Ectodermal cell (in vitro differentiated cells): ENCODE measurements at regions not wholly inside any gene's neighbourhood (a gene's known extent, or its start where the extent isn't known, plus 50 kb on each side); places are given as distances from the start of the nearest gene placed in this dataset.
A peak's percentile ranks its signal among the peaks of the same experiment; 100 is the strongest.
"Not testable (repeated sequence)": the region's sequence is repeated elsewhere in the genome, so short reads cannot be mapped to it uniquely, and the experiment has no call there.

Experiments used
- H3K27ac ChIP-seq: 2 replicates; pipeline ENCODE4 v1.7.0; 2013; ENCODE audit warnings: mild to moderate bottlenecking, low read depth, low read length; ENCODE audit not compliant: insufficient read depth, poor library complexity, severe bottlenecking
- H3K27me3 ChIP-seq: 2 replicates; pipeline ENCODE4 v1.7.0; 2013; ENCODE audit warnings: mild to moderate bottlenecking, low read length; ENCODE audit not compliant: insufficient read depth, control insufficient read depth, poor library complexity, severe bottlenecking
- H3K36me3 ChIP-seq: one replicate; pipeline ENCODE4 v1.7.0; 2013; ENCODE audit warnings: low read length; ENCODE audit not compliant: control insufficient read depth, insufficient read depth
- H3K4me1 ChIP-seq: one replicate; pipeline ENCODE4 v1.7.0; 2013; ENCODE audit warnings: low read length; ENCODE audit not compliant: control insufficient read depth, insufficient read depth
- H3K4me3 ChIP-seq: 2 replicates; pipeline ENCODE4 v1.7.0; 2013; ENCODE audit warnings: low read depth, low read length, control low read depth; ENCODE audit not compliant: insufficient read depth
- H3K9me3 ChIP-seq: 2 replicates; pipeline ENCODE4 v1.7.0; 2013; ENCODE audit warnings: mild to moderate bottlenecking, low read length, moderate library complexity; ENCODE audit not compliant: control insufficient read depth
- whole genome bisulfite sequencing, 2 experiments: methylation state at CpG; one replicate each; pipeline ENCODE4 v1.1.7; 2013; ENCODE audit warnings: missing lambda C conversion rate in 2 of 2; 5-methylcytosine and 5-hydroxymethylcytosine counted together

DNA sequence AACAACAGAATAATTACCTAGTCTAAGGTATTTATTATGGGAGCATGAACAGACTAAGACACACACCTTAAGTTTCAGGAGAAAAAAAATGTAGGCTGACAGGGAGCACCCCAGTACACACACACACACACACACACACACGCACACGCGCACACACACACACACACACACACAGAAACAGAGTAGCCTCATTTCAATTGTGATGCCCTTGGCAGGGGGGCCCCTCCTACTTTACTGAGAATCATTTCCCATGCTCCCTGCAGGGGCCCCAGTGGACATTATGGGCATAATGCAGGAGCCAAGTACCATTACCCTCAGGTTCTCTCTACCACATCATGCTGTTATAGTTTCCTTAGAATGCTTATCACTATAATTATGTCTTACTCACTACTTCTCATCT, 104.9 kb downstream of the CDC7 start:
- H3K4me1 ChIP-seq = peaks cover 13% of the 10 kb centered on the region
- no peak overlapping the region for H3K27ac ChIP-seq
- H3K27me3 ChIP-seq = no peaks in the 10 kb centered on the region
- no peaks in the 10 kb centered on the region for H3K9me3 ChIP-seq
- WGBS, 2 experiments = 55 to 64% methylated on average over 3 of the region's 3 CpGs
- H3K36me3 ChIP-seq = no peaks in the 10 kb centered on the region
- no peak overlapping the region for H3K4me3 ChIP-seq

DNA sequence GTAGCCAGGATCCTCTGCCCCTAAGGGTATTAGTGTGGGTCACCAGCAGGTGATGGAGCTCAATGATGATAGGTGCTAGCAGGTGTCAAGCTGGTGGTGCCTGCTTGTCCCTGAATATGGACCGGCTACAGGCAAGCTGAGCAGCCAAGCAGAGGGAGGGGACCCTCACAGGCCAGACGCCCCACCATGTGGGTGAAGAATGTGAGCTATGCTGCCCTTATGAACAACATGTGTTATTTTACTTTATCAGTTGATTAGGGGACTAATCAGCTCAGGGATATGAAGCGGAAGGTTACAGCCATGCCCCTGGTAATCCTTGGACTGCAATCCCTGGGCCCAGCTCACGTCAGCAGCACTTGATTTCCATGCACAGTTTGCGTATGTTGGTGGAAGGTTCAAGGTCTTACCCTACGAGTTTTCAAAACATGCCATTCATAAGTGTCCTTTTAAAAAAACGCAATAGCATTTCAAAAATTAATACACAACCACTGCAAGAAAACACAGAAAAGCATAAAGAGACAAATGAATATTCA, 106.0 kb downstream of the CDC7 start:
- Histone ChIP-seq H3K4me3 (no peak overlapping the region), H3K4me1 (peaks cover 19% of the 10 kb centered on the region), H3K36me3 (no peaks in the 10 kb centered on the region), H3K27ac (no peak overlapping the region), H3K27me3 (no peaks in the 10 kb centered on the region), H3K9me3 (no peaks in the 10 kb centered on the region)
- WGBS, 2 experiments = 92 to 96% methylated on average over 6 to 7 of the region's 7 CpGs

DNA sequence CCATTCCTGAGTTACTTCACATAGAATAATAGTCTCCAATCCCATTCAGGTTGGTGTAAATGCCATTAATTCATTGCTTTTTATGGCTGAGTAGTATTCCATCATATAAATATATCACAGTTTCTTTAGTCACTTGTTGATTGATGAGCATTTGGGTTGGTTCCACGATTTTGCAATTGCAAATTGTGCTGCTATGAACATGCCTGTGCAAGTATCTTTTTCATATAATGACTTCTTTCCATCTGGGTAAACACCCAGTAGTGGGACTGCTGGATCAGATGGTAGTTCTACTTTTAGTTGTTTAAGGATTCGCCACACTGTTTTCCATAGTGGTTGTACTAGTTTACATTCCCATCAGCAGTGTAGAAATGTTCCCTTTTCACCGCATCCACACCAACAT, 107.0 kb downstream of the CDC7 start:
- H3K4me3 ChIP-seq, H3K9me3 ChIP-seq, H3K27ac ChIP-seq, H3K36me3 ChIP-seq, H3K27me3 ChIP-seq: not testable (repeated sequence)
- WGBS, 2 experiments = 96 to 100% methylated on average over 2 of the region's 3 CpGs
- H3K4me1 ChIP-seq = peaks cover 20% of the 10 kb centered on the region

DNA sequence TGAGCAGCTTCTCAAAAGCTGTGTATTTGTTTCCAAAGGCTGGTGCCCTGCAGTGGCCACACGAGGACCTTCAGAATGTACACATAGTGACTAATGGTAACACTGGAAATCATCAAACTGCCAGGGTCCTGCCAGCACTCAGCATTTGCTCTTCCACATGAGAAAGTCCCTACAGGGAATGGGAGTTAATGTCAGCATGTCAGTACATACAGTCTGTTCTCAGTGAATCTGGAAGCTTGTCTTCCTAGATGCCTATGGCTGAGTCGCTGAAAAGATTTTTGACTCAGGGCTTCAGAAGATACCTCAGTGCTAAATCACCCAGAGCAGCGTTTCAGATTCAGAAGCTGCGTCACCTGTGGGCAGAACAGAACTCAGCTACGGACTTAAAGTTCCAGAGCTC, 108.2 kb downstream of the CDC7 start:
- Histone ChIP-seq H3K4me1 (peaks cover 25% of the 10 kb centered on the region), H3K9me3 (no peaks in the 10 kb centered on the region), H3K4me3 (no peak overlapping the region), H3K27me3 (no peaks in the 10 kb centered on the region), H3K36me3 (no peaks in the 10 kb centered on the region), H3K27ac (no peak overlapping the region)
- WGBS, 2 experiments = 93 to 94% methylated on average over 5 of the region's 5 CpGs

DNA sequence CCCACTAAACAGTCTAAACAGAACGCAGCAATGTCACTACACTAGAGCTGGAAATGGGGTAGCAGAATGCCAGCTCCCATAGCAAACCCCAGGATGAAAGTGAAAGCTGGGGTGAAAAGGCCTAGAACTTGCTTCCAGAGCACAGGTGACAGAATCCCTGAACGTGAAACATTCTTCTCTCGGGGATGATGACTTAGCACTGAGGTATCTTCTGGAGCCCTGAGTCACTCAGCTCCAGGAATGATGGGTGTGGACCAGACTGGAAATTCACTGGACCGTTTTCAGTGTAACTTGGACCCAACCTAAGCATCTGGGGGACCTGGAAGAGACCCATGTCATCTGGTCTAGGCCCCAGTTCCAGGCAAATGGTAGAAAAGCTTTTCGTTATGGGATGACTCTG, 108.9 kb downstream of the CDC7 start:
- Histone ChIP-seq H3K36me3 (no peaks in the 10 kb centered on the region), H3K27ac (no peak overlapping the region), H3K4me3 (no peak overlapping the region), H3K9me3 (no peaks in the 10 kb centered on the region), H3K27me3 (no peaks in the 10 kb centered on the region), H3K4me1 (peaks cover 30% of the 10 kb centered on the region)
- 85 to 87% methylated on average over 5 of the region's 5 CpGs for WGBS, 2 experiments

DNA sequence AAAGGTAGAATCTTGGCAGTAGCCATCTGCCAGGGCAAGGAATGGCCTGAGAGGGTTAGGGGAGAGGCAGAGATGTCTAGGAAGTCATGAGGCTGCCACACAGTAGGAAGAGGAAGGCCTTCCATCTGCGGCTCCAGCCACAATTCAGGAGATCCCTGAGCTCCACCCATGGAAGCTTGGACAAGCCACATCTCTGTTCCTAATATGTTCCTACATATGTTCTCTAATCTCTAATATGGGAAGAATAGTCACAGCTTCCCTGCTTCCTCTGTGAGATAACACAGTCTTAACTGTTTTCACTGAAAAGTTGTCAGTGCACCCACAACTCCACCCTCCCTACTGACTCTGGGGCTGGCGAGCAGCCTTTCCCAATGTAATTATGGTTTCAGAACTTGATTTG, 109.5 kb downstream of the CDC7 start:
- no peak overlapping the region for H3K4me3 ChIP-seq
- no peaks in the 10 kb centered on the region for H3K27me3 ChIP-seq
- no peak overlapping the region for H3K27ac ChIP-seq
- no peaks in the 10 kb centered on the region for H3K9me3 ChIP-seq
- peaks cover 30% of the 10 kb centered on the region for H3K4me1 ChIP-seq
- no peaks in the 10 kb centered on the region for H3K36me3 ChIP-seq
- WGBS, 2 experiments = 95 to 99% methylated on average over 2 of the region's 2 CpGs

DNA sequence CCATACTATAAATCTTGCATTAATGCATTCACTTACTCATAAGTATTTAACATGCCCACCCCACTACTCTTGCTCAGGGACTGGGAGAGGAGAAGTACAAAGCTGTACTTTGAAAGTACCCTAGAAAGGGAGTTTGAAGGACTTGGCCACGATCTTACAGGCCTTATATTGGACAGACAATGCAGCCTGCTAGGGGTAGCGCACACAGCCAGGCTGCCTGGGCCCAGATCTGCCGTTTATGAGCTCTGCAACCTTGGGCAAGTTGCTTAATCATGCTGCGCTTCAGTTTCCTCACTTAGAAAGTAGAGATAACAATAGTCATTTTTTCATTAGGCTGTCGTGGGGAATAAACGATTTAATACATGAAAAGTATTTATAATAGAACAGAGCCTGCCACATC, 110.1 kb downstream of the CDC7 start:
- 89 to 92% methylated on average over 4 of the region's 6 CpGs for WGBS, 2 experiments
- no peaks in the 10 kb centered on the region for H3K27me3 ChIP-seq
- H3K27ac ChIP-seq = no peak overlapping the region
- H3K4me3 ChIP-seq = no peak overlapping the region
- H3K4me1 ChIP-seq = peaks cover 30% of the 10 kb centered on the region
- H3K9me3 ChIP-seq = no peaks in the 10 kb centered on the region
- H3K36me3 ChIP-seq = no peaks in the 10 kb centered on the region

DNA sequence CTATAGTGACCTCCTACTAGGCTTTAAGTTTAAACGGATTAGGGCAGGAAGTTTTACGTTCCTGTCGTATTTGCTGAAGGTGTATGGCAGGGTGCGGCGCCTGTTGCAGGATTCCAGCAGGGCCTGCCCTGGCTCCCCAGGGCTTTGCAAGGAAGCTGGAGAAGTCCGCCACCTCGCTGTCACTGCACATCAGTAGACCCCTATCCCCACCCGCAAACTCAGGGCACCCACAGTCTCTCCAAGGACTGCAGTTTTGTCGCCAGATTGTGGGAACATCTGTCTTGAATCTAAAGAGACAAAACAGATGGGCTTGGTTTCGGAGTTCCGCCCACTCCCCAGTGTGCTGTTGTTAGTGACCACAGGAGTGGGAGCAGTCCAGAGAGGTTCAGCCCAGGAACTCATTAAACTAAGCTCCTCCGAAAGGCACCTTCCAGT, 110.8 kb downstream of the CDC7 start:
- Histone ChIP-seq H3K4me1 (peaks cover 30% of the 10 kb centered on the region), H3K9me3 (no peaks in the 10 kb centered on the region), H3K36me3 (no peaks in the 10 kb centered on the region), H3K27ac (peak overlapping the region; percentile 83), H3K27me3 (no peaks in the 10 kb centered on the region), H3K4me3 (no peak overlapping the region)
- WGBS, 2 experiments = 23 to 24% methylated on average over 12 of the region's 12 CpGs

DNA sequence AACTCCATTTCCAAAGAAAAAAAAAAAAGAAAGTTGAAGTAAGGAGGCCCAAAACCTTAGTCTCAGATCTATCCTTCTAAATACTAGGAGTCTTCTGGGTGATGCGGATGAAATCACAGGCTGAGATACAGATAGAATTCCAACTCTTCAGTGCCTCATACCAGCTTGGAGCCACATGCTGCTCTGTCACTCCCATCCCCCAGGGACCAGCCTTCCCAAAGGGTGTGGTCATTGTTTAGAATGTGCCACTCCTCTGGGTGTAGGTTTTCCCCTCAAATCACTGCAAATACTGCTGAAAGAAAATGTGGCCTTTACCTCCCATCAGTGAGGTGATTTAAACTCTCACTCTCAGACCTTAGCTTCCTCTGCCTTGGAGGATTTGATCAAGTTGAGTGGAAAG, 112.9 kb downstream of the CDC7 start:
- H3K9me3 ChIP-seq = no peaks in the 10 kb centered on the region
- no peak overlapping the region for H3K4me3 ChIP-seq
- no peaks in the 10 kb centered on the region for H3K36me3 ChIP-seq
- H3K27me3 ChIP-seq = no peaks in the 10 kb centered on the region
- H3K27ac ChIP-seq = no peak overlapping the region
- peaks cover 30% of the 10 kb centered on the region for H3K4me1 ChIP-seq
- WGBS, 2 experiments = 94 to 95% methylated on average over 1 of the region's 1 CpG

DNA sequence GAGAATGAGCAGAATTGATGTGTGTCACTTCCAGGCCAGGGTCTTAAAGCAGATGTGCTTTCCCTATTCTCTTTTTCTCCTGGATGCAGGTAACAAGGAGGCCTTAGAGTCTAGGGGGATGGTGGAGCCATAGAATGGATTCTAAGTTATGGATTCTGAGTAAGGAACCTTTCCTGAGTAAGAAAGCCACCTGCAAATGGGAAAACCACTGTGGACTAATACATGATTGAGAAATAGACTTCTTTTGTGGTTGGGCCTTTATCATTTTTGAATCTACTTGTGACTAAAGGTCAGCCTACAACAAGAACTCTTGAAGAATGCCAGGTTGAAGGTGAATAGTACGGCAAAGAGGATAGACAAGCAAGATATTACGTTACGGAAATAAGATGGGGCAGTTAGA, 116.1 kb downstream of the CDC7 start:
- no peaks in the 10 kb centered on the region for H3K27me3 ChIP-seq
- no peak overlapping the region for H3K27ac ChIP-seq
- H3K4me3 ChIP-seq = no peak overlapping the region
- H3K9me3 ChIP-seq = no peaks in the 10 kb centered on the region
- H3K36me3 ChIP-seq = no peaks in the 10 kb centered on the region
- H3K4me1 ChIP-seq = peaks cover 17% of the 10 kb centered on the region
- 93 to 96% methylated on average over 3 of the region's 3 CpGs for WGBS, 2 experiments

DNA sequence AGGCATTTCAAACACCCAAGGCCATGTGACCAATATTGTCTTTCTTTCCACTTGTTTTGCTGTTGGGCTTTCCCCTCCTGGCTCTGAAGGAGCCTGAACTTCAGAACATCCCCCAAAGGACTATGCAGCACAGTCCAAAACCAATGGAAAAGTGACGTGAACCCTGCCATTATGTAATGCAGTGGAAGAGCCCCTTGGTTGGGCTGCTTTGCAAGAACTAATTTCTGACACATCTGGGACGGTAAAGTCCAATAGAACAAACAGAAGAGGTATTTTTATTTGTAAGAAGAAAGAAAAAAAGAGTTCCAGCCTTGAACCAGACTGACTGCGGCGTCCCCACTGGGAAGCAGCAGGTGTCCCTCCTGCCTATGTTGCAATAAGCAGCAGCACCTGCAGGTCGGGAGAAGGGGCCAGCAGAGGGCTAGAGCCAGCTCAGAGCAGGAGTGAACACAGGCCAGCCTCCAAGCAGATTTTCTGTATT, 116.7 kb downstream of the CDC7 start:
- H3K4me1 ChIP-seq = peaks cover 12% of the 10 kb centered on the region
- no peaks in the 10 kb centered on the region for H3K9me3 ChIP-seq
- no peaks in the 10 kb centered on the region for H3K27me3 ChIP-seq
- WGBS, 2 experiments = 37 to 38% methylated on average over 5 of the region's 5 CpGs
- H3K36me3 ChIP-seq = no peaks in the 10 kb centered on the region
- no peak overlapping the region for H3K4me3 ChIP-seq
- no peak overlapping the region for H3K27ac ChIP-seq
